ENCODE measurements at regions not wholly inside any gene's neighbourhood (a gene's known extent, or its start where the extent isn't known, plus 50 kb on each side); places are given as distances from the start of the nearest gene placed in this dataset.

GRCh38 chr7:16338065-16338464 is 83.3 kb downstream of the CRPPA start:
- H3K36me3 ChIP-seq (ENCODE audit: insufficient read depth, low read length, poor library complexity, severe bottlenecking), result no peaks in the 10 kb centered on the region
- intact Hi-C loops (cut with micrococcal nuclease; ENCODE audit: unreplicated experiment), result no loop called here
- TF ChIP-seq CTCF (conservative IDR thresholded peaks at IDR 0.05; ENCODE audit: low read depth, low read length), result no peak
- TF ChIP-seq EZH2 (IDR thresholded peaks at IDR 0.05; ENCODE audit: borderline replicate concordance, low read depth, low read length, poor library complexity, severe bottlenecking), result no peak
- CTCF ChIA-PET, result no interaction called here
- no peak overlapping the region for H3K4me3 ChIP-seq (ENCODE audit: low read depth, low read length, poor library complexity, severe bottlenecking)
- no peak for DNase-seq (ENCODE audit: low spot score)
- no peaks in the 10 kb centered on the region for H3K9me3 ChIP-seq (ENCODE audit: low read depth, low read length, poor library complexity, severe bottlenecking)
- POLR2A ChIA-PET (ENCODE audit: low non-redundant PET), result no interaction called here
- H3K27ac ChIP-seq (ENCODE audit: low read depth, low read length, poor library complexity, severe bottlenecking), result no peak overlapping the region
- H3K27me3 ChIP-seq (replicated peaks; ENCODE audit: insufficient read depth, low read depth, low read length, poor library complexity), result no peaks in the 10 kb centered on the region
- no peaks in the 10 kb centered on the region for H3K4me1 ChIP-seq (ENCODE audit: insufficient read depth, low read length, poor library complexity, severe bottlenecking)
- BruUV-seq (replicated peaks), result no TSS peak

- Histone ChIP-seq H3K27me3 (replicated peaks; ENCODE audit: insufficient read depth, low read depth, low read length, poor library complexity) (no peaks in the 10 kb centered on the region), H3K9me3 (ENCODE audit: low read depth, low read length, poor library complexity, severe bottlenecking) (no peaks in the 10 kb centered on the region), H3K36me3 (ENCODE audit: insufficient read depth, low read length, poor library complexity, severe bottlenecking) (no peaks in the 10 kb centered on the region), H3K4me1 (ENCODE audit: insufficient read depth, low read length, poor library complexity, severe bottlenecking) (no peaks in the 10 kb centered on the region), H3K27ac (ENCODE audit: low read depth, low read length, poor library complexity, severe bottlenecking) (no peak overlapping the region), H3K4me3 (ENCODE audit: low read depth, low read length, poor library complexity, severe bottlenecking) (no peak overlapping the region)
- no TSS peak for BruUV-seq (replicated peaks)
- TF ChIP-seq EZH2 (IDR thresholded peaks at IDR 0.05; ENCODE audit: borderline replicate concordance, low read depth, low read length, poor library complexity, severe bottlenecking) (no peak), CTCF (conservative IDR thresholded peaks at IDR 0.05; ENCODE audit: low read depth, low read length) (no peak)
- DNase-seq (ENCODE audit: low spot score), result no peak
- ChIA-PET POLR2A (ENCODE audit: low non-redundant PET) (no interaction called here), CTCF (no interaction called here)
- intact Hi-C loops (cut with micrococcal nuclease; ENCODE audit: unreplicated experiment), result no loop called here
Observed at GRCh38 chr7:16326106-16326505, 95.2 kb downstream of the CRPPA start.

DNA sequence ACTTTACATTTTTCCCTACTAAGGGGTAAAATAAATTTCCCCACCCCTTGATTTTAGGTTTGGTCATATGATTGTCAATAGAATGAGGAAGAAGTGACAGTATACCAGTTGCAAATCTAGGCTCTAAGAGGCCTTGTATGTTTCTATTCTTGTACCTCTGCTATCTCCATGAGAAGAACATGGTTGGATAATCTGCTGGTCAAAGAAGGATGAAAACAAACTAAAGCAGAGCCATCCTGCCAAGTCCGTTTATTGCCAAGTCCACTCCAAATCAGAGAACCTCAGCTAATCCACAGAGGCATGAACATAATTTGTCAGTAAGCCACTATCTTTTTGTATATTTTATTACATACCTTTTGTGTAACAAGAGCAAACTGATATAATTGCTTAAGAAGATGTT is 98.0 kb downstream of the CRPPA start:
- Histone ChIP-seq H3K27ac (ENCODE audit: low read depth, low read length, poor library complexity, severe bottlenecking) (no peak overlapping the region), H3K36me3 (ENCODE audit: insufficient read depth, low read length, poor library complexity, severe bottlenecking) (no peaks in the 10 kb centered on the region), H3K4me1 (ENCODE audit: insufficient read depth, low read length, poor library complexity, severe bottlenecking) (no peaks in the 10 kb centered on the region), H3K9me3 (ENCODE audit: low read depth, low read length, poor library complexity, severe bottlenecking) (no peaks in the 10 kb centered on the region), H3K27me3 (replicated peaks; ENCODE audit: insufficient read depth, low read depth, low read length, poor library complexity) (no peaks in the 10 kb centered on the region), H3K4me3 (ENCODE audit: low read depth, low read length, poor library complexity, severe bottlenecking) (no peak overlapping the region)
- BruUV-seq (replicated peaks), result no TSS peak
- intact Hi-C loops (cut with micrococcal nuclease; ENCODE audit: unreplicated experiment), result no loop called here
- ChIA-PET POLR2A (ENCODE audit: low non-redundant PET) (no interaction called here), CTCF (no interaction called here)
- TF ChIP-seq EZH2 (IDR thresholded peaks at IDR 0.05; ENCODE audit: borderline replicate concordance, low read depth, low read length, poor library complexity, severe bottlenecking) (no peak), CTCF (conservative IDR thresholded peaks at IDR 0.05; ENCODE audit: low read depth, low read length) (no peak)
- DNase-seq (ENCODE audit: low spot score), result no peak

All from A673 (cell line).